GM12865 (cell line): ENCODE measurements at regions not wholly inside any gene's neighbourhood (a gene's known extent, or its start where the extent isn't known, plus 50 kb on each side); places are given as distances from the start of the nearest gene placed in this dataset.

Experiments
- DNase-seq: peaks from one replicate; pipeline ENCODE4 v3.0.0; 2010; ENCODE audit warnings: low read depth
- H3K4me3 ChIP-seq: 2 replicates; pipeline ENCODE4 v1.5.1; 2011; ENCODE audit warnings: mild to moderate bottlenecking, low read depth, low read length, control low read depth
- CTCF ChIP-seq: IDR thresholded peaks from 2 replicates; pipeline ENCODE4 v1.5.1; 2011; ENCODE audit warnings: low read length, control low read depth, low read depth, inconsistent platforms; ENCODE audit not compliant: insufficient read depth; ENCODE audit errors: missing control alignments

- H3K4me3 ChIP-seq: no peak overlapping the region
- TF ChIP-seq CTCF: no peak
- DNase-seq: no peak
Measured at GRCh38 chr13:39132286-39133230, 94.3 kb downstream of the NHLRC3 start.

GRCh38 chr13:39133781-39134180 lies 95.5 kb downstream of the NHLRC3 start:
- no peak for TF ChIP-seq CTCF
- H3K4me3 ChIP-seq: no peak overlapping the region
- DNase-seq: no peak

GRCh38 chr13:39134574-39134973 lies 96.3 kb downstream of the NHLRC3 start:
- no peak for TF ChIP-seq CTCF
- no peak overlapping the region for H3K4me3 ChIP-seq
- no peak for DNase-seq

GRCh38 chr13:39144391-39144790 lies 106.1 kb downstream of the NHLRC3 start:
- no peak overlapping the region for H3K4me3 ChIP-seq
- TF ChIP-seq CTCF: no peak
- no peak for DNase-seq

- DNase-seq: peak; percentile 60
- TF ChIP-seq CTCF: peak; percentile 71
Measured at GRCh38 chr13:39144941-39145533, 106.8 kb downstream of the NHLRC3 start.

GRCh38 chr13:39148513-39148961 lies 110.3 kb downstream of the NHLRC3 start:
- H3K4me3 ChIP-seq: no peak overlapping the region
- no peak for TF ChIP-seq CTCF
- DNase-seq: peak; percentile 21

More at GRCh38 chr13:39144941-39145533, 106.8 kb downstream of the NHLRC3 start:
- no peak overlapping the region for H3K4me3 ChIP-seq
